ENCODE measurements at regions not wholly inside any gene's neighbourhood (a gene's known extent, or its start where the extent isn't known, plus 50 kb on each side); places are given as distances from the start of the nearest gene placed in this dataset.

DNA sequence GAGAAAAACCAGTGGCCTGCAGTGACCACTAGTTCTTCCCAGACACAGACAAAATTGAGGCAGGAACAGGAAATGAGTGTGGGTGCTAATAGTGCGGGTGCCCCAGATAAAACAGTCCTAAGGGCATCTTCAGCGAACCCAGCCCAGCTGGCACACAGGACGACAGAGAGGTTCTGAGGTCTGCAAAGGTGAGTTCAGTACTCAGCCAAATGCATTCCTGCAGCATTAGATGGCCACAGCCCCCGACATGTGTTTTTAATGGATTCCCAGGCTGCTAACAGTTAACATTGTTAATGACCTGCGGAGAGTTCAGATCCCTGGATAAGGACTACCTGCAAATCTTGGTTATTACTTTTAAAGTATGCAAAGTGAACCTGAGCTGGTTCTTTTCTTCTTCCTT is 196.0 kb downstream of the HIBADH start:
- TF ChIP-seq CTCF (IDR thresholded peaks at IDR 0.05) (no peak), POLR2AphosphoS5 (IDR thresholded peaks at IDR 0.05; ENCODE audit: low read depth, low read length) (no peak), SIN3A (IDR thresholded peaks at IDR 0.05; ENCODE audit: borderline replicate concordance, insufficient read depth, low read depth, low read length) (no peak), TCF7L2 (IDR thresholded peaks at IDR 0.05; ENCODE audit: low read depth, low read length) (no peak)
- TF ChIP-seq, protein P1, sequence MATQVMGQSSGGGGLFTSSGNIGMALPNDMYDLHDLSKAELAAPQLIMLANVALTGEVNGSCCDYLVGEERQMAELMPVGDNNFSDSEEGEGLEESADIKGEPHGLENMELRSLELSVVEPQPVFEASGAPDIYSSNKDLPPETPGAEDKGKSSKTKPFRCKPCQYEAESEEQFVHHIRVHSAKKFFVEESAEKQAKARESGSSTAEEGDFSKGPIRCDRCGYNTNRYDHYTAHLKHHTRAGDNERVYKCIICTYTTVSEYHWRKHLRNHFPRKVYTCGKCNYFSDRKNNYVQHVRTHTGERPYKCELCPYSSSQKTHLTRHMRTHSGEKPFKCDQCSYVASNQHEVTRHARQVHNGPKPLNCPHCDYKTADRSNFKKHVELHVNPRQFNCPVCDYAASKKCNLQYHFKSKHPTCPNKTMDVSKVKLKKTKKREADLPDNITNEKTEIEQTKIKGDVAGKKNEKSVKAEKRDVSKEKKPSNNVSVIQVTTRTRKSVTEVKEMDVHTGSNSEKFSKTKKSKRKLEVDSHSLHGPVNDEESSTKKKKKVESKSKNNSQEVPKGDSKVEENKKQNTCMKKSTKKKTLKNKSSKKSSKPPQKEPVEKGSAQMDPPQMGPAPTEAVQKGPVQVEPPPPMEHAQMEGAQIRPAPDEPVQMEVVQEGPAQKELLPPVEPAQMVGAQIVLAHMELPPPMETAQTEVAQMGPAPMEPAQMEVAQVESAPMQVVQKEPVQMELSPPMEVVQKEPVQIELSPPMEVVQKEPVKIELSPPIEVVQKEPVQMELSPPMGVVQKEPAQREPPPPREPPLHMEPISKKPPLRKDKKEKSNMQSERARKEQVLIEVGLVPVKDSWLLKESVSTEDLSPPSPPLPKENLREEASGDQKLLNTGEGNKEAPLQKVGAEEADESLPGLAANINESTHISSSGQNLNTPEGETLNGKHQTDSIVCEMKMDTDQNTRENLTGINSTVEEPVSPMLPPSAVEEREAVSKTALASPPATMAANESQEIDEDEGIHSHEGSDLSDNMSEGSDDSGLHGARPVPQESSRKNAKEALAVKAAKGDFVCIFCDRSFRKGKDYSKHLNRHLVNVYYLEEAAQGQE (IDR thresholded peaks at IDR 0.05; ENCODE audit: insufficient read depth in 1 of 2, low read depth in 2 of 2, low read length in 1 of 2), result no peak
